NCI-H524 treated with DMSO at 0.1 percent for 48 hours (cell line): ENCODE measurements at regions not wholly inside any gene's neighbourhood (a gene's known extent, or its start where the extent isn't known, plus 50 kb on each side); places are given as distances from the start of the nearest gene placed in this dataset.
A peak's percentile ranks its signal among the peaks of the same experiment; 100 is the strongest.
"Not testable (repeated sequence)": the region's sequence is repeated elsewhere in the genome, so short reads cannot be mapped to it uniquely, and the experiment has no call there.

Source experiments
- DNase-seq: peaks from one replicate; lab custom pipeline; 2025; lab: John Stamatoyannopoulos, UW

DNA sequence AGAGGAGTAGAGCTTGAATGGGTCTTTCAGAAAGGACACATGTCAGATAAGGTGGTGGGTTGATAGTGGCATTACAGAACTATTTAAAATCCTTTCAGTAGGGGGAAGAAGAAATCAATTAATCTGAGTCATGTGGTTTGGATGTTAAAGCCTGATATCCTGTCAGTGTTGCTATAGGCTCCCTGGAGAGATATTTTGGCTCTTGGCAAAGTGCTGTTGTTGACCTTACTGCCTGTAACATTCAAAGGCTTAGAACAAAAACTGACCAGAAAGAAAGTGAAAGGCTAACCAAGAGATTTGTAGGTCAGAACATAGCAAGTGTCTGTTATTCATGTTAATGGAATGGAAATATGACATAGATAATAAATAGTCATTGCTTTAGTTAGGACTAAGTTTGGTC is 552.9 kb downstream of the DIPK2A start:
- no peak for DNase-seq

DNA sequence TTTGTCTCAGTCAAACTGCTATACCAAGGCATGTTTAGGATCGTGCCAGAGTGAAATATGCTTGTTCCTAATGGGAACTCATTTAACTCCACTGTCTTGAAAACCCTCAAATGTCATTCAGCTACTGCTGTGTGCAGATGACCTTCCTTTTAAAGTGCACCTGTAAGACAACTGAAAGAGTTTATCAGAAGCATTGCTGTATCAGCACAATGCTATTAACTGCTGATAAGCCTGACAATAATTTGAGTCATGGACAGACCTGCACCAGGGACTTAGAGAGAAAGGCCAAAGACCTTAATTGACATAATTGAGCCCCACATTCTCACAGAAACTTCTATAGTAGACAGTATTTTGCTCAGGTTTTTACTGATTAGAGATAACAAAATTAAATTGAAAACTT is 557.9 kb downstream of the DIPK2A start:
- no peak for DNase-seq

DNA sequence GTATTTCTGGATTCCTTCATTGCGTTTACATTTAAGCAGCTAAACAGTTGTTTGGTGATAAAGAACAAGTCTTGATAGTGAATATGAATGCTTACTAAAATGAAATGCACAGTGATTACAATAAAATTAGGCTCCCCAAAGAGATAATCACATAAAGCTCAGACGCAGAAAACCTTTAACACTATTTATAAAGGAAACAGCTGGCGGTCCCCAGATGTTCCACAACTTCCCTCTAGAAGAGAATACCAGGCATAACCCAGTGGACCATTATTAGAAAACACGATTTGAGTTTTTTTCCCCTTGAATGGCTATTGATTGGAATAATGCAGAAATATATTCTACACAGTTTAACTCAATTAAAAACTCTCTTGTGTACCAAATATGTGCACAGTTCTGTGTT is 573.2 kb downstream of the DIPK2A start:
- DNase-seq: no peak

DNA sequence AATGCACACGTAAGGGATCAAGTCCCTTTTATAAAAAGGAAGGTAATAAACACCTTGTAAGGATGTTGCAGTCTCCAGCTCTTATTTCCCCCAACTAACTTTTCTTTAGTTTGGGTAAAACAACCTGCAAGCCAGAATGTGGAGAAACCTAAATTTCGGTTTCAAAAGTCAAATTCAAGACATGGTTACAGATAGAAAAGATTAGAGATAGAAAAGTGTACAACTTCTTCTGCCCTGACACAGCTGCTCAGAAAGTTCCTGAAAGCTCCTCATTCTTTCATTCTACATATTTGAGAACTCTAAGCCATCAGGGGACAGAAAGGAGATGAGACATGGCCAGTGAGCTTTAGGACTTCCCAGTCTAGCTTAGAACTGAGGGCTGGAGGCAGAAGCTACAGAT is 574.9 kb downstream of the DIPK2A start:
- DNase-seq: no peak

DNA sequence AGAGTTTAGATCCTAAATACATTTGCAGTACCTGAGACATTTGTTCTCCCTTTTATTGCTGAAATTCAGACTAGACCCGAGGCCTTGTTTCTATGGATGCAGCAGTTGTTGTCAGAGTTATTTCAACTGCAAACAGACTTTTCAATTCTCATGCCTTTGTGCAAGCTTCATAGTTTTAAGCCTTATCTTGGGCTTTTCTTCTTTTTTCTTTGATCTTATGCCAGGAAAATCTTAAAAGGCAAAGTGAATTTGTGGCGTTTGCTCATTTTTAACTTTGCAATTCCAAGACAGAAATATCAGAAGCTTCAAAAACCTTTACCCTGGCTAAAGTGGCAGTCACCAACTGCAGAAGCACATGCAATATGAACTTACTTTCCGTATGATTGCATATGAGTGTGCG is 576.7 kb downstream of the DIPK2A start:
- no peak for DNase-seq

DNA sequence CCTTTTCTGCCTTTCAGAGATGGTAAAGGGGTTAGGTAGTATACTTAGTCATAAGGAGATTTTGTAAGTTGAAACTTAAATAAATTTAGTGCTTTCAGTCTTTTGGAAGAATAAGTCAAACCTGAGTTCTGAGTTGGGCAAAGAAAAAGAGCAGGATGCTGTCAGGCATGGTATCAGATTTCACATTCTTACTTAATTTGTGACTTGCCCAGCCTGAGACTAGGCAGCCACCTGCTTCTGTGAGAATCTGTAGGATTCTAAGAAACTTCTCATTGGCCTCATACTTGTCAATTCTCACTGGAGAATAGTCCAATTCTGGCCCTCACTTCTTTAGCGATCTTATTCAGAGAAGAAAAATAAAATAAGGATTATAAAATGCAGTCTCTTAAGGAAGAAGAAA is 577.5 kb downstream of the DIPK2A start:
- no peak for DNase-seq

DNA sequence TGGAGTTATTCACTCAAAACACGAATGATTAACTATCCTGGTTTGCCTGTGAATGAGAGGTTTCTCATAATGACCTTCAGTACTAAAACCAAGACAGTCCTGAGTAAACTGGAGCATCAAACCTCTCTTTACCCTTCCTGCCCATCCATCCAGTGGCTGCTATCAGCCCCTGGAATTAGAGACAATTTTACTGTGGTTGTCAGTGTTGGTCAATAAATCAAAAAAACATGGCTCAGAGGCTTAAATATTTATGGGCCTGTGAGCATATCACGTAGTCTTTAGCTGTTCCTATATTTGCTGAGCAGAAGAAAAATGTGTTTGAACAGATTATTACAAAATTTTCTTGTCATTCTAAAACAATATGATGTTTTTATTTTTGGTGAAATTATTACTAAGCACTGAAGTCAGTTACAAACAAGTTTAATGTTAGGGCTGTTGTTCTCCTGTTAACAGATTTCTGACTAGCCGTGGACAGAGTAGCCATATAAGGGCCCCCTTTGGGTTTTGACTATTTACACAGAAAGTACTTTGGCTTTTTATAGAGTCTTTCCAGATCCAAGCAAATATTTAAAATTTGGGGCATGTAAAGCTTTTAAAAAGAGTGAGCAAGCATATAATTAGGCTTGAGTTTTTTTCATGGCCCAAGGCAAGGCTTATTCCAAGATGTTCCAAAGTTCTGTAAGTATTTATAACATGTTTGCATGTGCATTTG is 580.9 kb downstream of the DIPK2A start:
- no peak for DNase-seq

DNA sequence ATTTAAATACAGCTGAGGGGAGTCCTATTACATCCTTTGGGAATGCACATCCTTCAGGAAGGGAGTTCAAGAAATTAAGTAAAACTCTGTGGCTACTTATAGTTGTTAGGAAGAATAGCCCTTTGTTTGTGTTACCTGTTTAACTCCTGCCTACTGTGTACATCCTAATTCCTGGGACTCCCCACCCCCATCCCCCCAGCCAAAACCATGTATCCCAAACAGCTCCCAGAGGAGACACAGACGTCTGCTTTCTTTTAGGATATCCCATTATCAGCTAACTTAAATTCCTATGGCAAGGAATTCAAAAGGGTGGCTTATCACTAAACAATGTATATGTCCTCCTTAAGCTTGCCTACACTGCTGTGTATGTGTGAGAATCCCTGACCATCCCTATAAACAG is 581.7 kb downstream of the DIPK2A start:
- DNase-seq: no peak

DNA sequence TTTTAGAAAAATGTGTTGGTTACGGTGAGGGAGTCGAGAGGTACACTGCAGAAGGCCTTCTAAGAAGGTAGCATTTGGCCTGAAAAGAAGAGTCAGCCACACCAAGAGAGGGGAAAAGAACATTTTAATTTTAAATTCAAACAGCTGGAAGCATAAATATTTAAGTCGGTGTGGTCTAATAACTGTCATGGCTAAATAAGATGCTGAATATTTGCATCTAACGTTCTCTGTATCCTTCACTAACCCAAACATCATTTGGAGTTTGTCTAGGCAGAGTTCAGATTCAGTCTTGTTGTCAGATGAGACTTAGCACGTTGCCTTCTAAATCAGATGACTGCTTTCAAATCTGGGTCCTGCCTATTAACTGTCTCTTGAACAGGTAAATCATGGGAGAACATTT is 583.3 kb downstream of the DIPK2A start:
- DNase-seq: no peak

DNA sequence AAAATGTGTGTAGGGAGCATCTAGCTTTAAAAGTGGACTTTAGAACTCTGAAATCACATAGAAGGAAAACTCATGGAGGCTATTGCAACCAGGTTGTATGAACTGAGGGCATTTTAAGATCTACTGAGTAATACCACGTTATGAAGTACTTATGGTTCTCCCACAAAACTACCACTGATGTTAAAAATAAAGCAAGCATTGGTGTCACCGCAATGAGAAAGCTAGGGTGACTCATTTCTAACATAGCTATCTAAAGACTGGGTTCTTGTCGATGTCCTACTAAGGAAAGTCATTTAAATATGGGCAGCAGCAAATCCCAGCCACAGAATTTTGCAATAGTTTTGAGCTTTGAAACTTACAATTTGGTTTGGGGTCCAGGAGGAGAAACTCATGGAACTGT is 584.8 kb downstream of the DIPK2A start:
- no peak for DNase-seq

DNA sequence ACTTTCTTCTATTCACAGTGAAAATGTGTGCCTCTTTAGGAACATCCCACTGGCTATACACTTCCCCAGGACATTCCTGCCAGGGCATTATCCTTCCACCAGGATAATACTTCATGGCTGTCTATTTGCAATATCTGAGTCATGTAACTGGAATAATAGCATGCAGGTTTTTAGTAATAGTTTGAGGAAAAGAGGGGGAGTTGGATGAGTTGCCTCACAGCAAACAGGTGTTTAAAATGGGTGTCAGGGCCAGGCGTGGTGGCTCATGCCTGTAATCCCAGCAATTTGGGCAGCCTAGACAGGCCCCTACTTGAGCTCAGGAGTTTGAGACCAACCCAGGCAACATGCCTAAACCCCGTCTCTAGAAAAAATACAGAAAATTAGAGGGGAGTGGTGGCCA is 585.9 kb downstream of the DIPK2A start:
- no peak for DNase-seq

DNA sequence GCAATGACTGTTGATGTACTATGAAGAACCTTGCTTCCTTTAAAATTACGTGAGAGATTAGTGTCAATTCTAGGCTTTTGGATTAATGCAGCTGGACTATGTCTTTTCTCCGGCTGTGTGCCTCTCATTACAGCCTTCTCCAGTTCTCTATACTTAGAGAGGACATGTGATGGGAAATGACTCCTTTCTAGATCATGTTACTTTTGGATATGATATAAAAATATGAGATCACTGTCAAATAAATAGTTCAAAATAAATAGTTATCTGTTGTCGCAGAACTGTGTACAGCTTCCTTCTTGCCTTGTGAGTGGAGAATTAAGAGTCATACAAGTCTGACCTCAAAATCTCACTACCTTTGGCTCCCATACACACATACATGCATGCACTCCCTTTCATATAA is 592.4 kb downstream of the DIPK2A start:
- DNase-seq: no peak

DNA sequence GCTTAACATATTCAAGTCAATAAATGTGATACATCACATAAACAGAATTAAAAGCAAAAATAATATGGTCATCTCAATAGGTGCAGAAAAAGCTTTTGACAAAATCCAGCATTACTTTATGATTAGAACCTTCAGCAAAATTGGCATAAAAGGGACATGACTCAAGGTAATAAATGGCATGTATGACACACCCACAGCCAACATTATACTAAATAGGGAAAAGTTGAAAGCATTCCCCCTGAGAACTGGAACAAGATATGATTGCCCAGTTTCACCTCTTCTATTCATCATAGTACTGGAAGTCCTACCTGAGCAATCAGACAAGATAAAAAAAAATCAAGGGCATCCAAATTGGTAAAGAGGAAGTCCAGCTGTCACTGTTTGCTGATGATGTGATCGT is 594.7 kb downstream of the DIPK2A start:
- no peak for DNase-seq

DNA sequence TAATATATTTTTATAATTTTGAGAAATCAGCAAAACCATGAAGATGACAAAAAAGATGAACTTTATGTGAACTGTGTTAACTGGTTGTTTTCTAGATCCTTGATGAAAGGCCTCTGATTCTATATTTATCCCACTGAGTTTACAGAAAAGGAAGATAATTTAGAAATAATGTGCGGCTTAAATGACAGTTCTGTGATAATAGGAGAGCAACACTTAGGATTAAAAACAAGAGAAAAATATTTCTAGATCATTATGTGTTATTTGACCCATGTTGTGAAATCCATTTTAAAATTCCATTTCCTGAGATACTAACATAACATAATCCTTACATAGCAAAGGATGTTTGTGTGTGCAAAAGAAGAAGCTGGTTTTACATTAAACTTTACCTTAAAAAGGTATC is 598.0 kb downstream of the DIPK2A start:
- DNase-seq: no peak

DNA sequence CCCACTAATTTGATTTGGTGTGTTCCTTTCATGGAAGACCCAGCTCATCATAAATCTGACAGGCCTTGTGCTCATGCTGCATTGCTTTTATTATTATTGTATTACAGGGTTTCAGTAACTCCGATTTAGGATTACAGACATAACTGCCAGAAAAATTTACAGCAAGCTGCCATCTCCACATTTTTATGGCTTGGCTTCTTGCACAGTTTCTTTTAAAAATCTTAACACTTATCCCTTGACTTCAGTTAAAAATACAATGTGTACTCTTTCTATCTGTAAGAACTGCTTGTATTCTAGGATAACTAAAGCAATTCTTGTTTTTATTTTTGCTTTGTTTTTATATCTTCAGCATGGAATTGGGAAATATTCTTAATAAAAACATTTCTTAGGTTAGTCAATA is 612.2 kb downstream of the DIPK2A start:
- no peak for DNase-seq

DNA sequence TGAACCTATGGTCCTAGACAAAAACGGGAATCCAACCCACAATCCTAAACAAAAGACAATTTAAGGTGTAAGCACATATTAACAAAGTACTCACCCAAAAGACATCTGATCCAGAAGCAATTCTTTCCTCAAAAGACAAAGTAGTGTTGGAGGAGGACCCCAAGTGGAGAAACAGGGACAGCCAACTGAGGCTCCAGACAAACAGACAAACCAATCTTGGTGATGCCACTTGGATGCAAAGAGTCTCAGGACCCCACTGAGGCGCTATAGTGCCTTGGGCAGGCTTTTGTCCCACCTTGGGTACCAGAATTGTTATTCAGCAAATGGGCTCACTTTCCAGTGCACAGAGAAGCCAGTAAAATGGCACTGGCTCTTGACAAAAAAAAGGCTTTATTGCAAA is 613.8 kb downstream of the DIPK2A start:
- DNase-seq: no peak

DNA sequence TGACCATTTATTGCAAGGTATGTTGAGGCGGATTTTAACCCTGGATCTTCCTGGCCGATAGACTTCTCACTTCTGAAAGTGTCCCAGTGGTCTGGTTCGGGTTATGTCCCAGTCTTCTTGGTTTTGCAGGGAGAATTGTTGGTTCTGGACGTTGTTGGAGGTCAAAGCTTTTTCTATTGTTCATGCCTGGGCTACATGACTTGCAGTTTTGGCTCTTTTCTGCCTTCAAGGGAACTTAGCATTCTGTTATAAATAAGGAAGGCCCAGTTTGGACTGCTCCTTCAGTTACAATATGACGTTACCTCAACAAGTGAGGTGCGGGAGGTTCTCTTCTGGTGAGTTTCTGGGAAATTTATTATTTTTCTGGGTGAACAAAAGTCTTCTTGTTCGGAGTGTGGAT is 614.3 kb downstream of the DIPK2A start:
- no peak for DNase-seq

DNA sequence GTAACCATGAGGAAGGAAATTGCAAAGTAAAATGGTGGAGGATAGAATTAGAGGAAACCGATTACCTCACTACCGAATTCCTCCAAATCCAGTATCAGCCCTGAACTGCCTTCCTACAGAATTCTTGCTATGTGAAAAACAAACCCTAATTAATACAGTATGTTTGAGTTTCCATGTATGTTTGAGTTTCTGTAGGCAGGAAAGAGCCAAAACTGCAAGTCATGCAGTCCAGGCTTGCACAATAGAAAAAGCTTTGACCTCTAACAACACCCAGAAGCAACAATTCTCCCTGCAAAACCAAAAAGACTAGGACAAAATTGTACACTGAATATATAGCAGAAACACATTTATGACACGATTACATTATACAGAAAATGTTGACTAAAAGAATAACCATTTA is 614.8 kb downstream of the DIPK2A start:
- no peak for DNase-seq

DNA sequence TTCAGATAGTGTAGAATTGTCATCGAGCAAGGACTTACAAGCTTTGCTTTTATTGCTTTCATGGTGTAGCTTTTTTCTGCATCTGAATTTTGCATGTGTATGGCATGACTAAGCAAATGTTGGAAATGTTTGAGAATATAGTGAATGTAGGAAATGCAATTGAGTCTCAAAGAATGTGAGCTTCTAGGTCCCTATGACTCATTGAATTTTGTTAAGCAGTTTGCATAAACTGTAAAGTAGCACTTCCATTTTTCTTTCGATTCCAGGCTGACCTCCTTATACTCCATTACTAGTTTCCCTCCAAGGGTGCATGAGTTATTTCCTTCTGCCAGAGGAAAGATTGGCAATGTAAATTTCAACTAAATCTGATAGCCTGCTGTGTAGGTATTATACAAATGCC is 619.2 kb downstream of the DIPK2A start:
- DNase-seq: no peak

DNA sequence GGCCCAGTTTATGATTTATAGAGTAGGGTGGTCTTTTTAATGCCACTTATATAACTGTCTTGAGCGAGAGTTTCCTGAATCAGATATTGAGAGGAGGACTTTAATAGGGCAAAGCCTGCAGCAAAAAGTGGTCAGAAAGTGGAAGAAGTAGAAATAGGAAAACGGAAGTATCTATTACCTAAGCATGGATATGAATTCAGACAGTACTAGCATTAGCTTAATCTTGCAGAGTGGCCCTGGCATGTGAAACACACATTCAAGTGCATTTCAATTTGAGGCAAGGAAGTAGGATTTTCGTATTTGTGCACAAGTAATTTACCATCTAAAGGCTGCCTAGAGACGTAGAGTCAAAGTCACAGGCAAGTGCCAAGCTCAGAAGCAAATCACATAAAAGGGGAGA is 622.3 kb downstream of the DIPK2A start:
- DNase-seq: no peak

DNA sequence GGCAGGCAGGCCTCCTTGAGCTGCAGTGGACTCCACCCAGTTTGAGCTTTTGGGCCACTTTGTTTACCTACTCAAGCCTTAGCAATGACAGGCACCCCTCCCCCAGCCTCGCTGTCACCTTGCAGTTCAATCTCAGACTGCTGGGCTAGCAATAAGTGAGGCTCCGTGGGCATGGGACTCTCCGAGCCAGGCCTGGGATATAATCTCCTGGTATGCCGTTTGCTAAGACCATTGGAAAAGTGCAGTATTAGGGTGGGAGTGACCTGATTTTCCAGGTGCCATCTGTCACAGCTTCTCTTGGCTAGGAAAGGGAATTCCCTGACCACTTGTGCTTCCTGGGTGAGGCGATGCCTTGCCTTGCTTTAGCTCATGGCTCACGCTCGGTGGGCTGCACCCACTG is 648.6 kb downstream of the DIPK2A start:
- not testable (repeated sequence) for DNase-seq

DNA sequence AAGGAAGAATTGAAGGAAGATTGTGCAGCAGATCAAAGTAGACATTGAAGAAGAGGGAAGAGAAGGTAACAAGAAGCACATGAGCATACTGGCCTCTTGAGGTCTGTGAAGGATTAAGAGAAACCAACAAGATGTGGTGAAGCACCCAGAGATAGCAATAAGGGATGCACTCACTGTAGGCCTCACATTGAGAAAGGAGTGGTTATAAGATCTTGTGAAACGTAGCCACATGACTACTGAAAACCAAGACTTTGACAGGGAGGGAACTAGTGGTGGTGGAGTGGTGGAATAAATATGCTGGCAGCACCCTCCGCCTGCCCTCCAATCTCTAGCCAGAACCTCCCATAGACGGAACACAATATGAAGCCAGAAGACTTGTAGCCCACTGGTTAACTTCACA is 651.2 kb downstream of the DIPK2A start:
- no peak for DNase-seq

DNA sequence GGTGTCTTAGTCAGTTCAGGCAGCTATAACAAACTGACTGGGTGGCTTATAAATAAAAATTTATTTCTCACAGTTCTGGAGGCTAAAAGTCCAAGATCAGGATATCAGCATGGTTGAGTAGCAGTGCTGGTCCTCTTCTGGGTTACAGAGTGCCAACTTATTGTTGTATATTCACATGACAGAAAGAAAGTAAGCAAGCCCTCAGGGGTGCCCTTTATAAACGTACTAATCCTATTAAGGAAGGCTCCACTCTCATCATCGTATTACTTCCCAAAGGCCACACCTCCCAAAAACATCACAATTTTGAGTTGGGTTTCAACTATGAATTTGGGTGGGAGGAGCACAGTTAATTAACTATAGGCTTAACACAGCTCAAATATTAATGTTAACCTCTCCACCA is 653.0 kb downstream of the DIPK2A start:
- DNase-seq: peak; percentile 46

DNA sequence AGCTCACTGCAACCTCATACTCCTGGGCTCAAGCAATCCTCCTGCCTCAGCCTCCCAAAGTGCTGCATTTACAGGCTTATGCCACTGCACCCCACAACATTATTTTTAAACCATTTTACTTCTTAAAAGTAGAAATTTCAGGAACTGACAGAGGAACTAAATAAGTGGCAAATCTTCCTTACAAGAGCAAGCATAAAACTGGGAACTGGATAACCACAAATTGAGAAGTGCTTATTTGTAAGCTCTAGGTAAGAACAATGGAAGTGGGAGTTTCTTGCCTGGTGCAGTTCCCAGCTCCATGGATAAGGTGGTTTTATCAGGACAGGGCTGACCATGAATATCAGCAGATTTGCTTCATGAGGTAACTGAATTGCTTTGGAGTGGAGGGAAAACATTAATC is 655.2 kb downstream of the DIPK2A start:
- no peak for DNase-seq

DNA sequence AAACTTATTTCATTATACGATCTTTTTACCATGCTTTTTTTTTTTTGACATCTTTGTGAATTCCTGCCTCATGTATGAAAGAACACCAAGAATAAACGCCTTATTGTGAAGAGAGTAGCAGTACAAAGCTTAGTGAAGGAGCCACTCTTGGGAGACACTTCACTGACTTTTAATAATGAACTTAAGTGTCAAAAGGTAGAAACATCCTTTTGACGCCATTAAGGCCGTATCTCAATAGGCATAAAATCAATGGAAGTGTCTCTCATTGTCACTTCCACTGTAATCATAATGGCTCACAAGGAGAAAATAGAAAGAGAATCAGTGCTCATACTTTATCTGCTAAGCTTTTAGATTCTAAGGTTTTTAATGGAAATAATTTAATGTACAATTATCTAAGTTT is 657.8 kb downstream of the DIPK2A start:
- DNase-seq: no peak
